Liver (tissue), 8 donors: ENCODE measurements at regions not wholly inside any gene's neighbourhood (a gene's known extent, or its start where the extent isn't known, plus 50 kb on each side); places are given as distances from the start of the nearest gene placed in this dataset.
A peak's percentile ranks its signal among the peaks of the same experiment; 100 is the strongest.

Experiments
- DNase-seq: peaks from one replicate; pipeline ENCODE4 v3.0.0-alpha.2; 2017; ENCODE audit warnings: low spot score
- H3K27ac ChIP-seq, 2 donors: one replicate each; pipeline ENCODE4 v1.7.0; 2013; ENCODE audit warnings: inconsistent platforms in 2 of 2, low read length in 2 of 2, control low read depth in 1 of 2, low read depth in 1 of 2, mild to moderate bottlenecking in 1 of 2
- H3K27me3 ChIP-seq, 4 donors: one replicate each; pipeline versions ENCODE4 v1.6.1 to v1.7.0; 2013; ENCODE audit warnings: low read length in 3 of 4, inconsistent platforms in 1 of 4, mild to moderate bottlenecking in 1 of 4, moderate library complexity in 1 of 4; ENCODE audit not compliant: control insufficient read depth in 4 of 4, insufficient read depth in 4 of 4
- H3K36me3 ChIP-seq, 4 donors: one replicate each; pipeline versions ENCODE4 v1.6.1 to v1.7.0; 2013; ENCODE audit warnings: low read length in 3 of 4, mild to moderate bottlenecking in 3 of 4, low read depth in 1 of 4, moderate library complexity in 1 of 4; ENCODE audit not compliant: control insufficient read depth in 4 of 4, insufficient read depth in 3 of 4
- H3K4me1 ChIP-seq, 4 donors: one replicate each; pipeline versions ENCODE4 v1.6.1 to v1.7.0; 2013; ENCODE audit warnings: low read length in 3 of 4, mild to moderate bottlenecking in 3 of 4, moderate library complexity in 1 of 4; ENCODE audit not compliant: control insufficient read depth in 4 of 4, insufficient read depth in 4 of 4
- H3K4me3 ChIP-seq, 3 donors: one replicate each; pipeline versions ENCODE4 v1.6.1 to v1.7.0; 2013; ENCODE audit warnings: low read length in 3 of 3, control low read depth in 1 of 3, low read depth in 1 of 3, mild to moderate bottlenecking in 1 of 3
- H3K9ac ChIP-seq, 2 donors: one replicate each; pipeline ENCODE4 v1.7.0; 2013; ENCODE audit warnings: low read length in 2 of 2, mild to moderate bottlenecking in 2 of 2, moderate library complexity in 2 of 2, control low read depth in 1 of 2, low read depth in 1 of 2
- H3K9me3 ChIP-seq, 4 donors: one replicate each; pipeline versions ENCODE4 v1.6.1 to v1.7.0; 2013; ENCODE audit warnings: low read length in 3 of 4; ENCODE audit not compliant: control insufficient read depth in 4 of 4
- EGR1 ChIP-seq, 2 donors: IDR thresholded peaks; 2 replicates each; pipeline ENCODE4 v1.6.1; 2016 to 2018; ENCODE audit warnings: antibody characterized with exemption in 2 of 2, low read depth in 2 of 2
- FOXA1 ChIP-seq: IDR thresholded peaks from 2 replicates; pipeline ENCODE4 v1.6.1; 2016; ENCODE audit warnings: antibody characterized with exemption
- FOXA2 ChIP-seq: IDR thresholded peaks from 2 replicates; pipeline ENCODE4 v1.6.1; 2016; ENCODE audit warnings: antibody characterized with exemption
- GABPA ChIP-seq, 2 donors: IDR thresholded peaks in 1 of 2; conservative IDR thresholded peaks in 1 of 2; 2 replicates each; pipeline ENCODE4 v1.6.1; 2016; ENCODE audit warnings: antibody characterized with exemption in 2 of 2, mild to moderate bottlenecking in 1 of 2, moderate library complexity in 1 of 2
- HNF4A ChIP-seq, 2 donors: conservative IDR thresholded peaks; 2 replicates each; pipeline ENCODE4 v1.6.1; 2016; ENCODE audit warnings: antibody characterized with exemption in 2 of 2, mild to moderate bottlenecking in 2 of 2
- HNF4G ChIP-seq: IDR thresholded peaks from 2 replicates; pipeline ENCODE4 v1.6.1; 2016; ENCODE audit warnings: antibody characterized with exemption
- JUND ChIP-seq, 2 donors: IDR thresholded peaks; 2 replicates each; pipeline ENCODE4 v1.6.1; 2016; ENCODE audit warnings: antibody characterized with exemption in 2 of 2
- NR2F2 ChIP-seq: IDR thresholded peaks from 2 replicates; pipeline ENCODE4 v1.6.1; 2016; ENCODE audit warnings: antibody characterized with exemption
- RAD21 ChIP-seq, 2 donors: IDR thresholded peaks; 2 replicates each; pipeline ENCODE4 v1.6.1; 2016; ENCODE audit warnings: antibody characterized with exemption in 2 of 2, mild to moderate bottlenecking in 2 of 2
- REST ChIP-seq: IDR thresholded peaks from 2 replicates; pipeline ENCODE4 v1.6.1; 2016; ENCODE audit warnings: antibody characterized with exemption, mild to moderate bottlenecking
- RXRA ChIP-seq, 2 donors: IDR thresholded peaks; 2 replicates each; pipeline ENCODE4 v1.6.1; 2017 to 2018; ENCODE audit warnings: antibody characterized with exemption in 2 of 2, mild to moderate bottlenecking in 1 of 2
- SP1 ChIP-seq: IDR thresholded peaks from 2 replicates; pipeline ENCODE4 v1.6.1; 2018; ENCODE audit warnings: antibody characterized with exemption, mild to moderate bottlenecking
- TAF1 ChIP-seq: conservative IDR thresholded peaks from 2 replicates; pipeline ENCODE4 v1.6.1; 2016; ENCODE audit warnings: antibody characterized with exemption, mild to moderate bottlenecking
- YY1 ChIP-seq: IDR thresholded peaks from 2 replicates; pipeline ENCODE4 v1.6.1; 2016; ENCODE audit warnings: antibody characterized with exemption, mild to moderate bottlenecking
- ZBTB33 ChIP-seq: IDR thresholded peaks from 2 replicates; pipeline ENCODE4 v1.6.1; 2016; ENCODE audit warnings: antibody characterized with exemption
- WGBS: extraction: QIAGEN DNeasy Blood & Tissue Kit; methylation state at CpG from one replicate; pipeline ENCODE4 v1.1.7; 2013; 5-methylcytosine and 5-hydroxymethylcytosine counted together
- TF ChIP-seq, protein P1 (sequence below): fragments of 150-350 bp; IDR thresholded peaks from 2 replicates; pipeline ENCODE4 v1.5.1; 2017; ENCODE audit warnings: improper control_type of control experiment, low read depth, low read length; ENCODE audit not compliant: missing input control
- TF ChIP-seq, protein P2 (sequence below): IDR thresholded peaks from 2 replicates; pipeline ENCODE4 v1.6.1; 2016; ENCODE audit warnings: antibody characterized with exemption
- TF ChIP-seq, protein P3 (sequence below): IDR thresholded peaks from 2 replicates; pipeline ENCODE4 v1.6.1; 2016; ENCODE audit warnings: antibody characterized with exemption
- donor health status: healthy.
- donor health status: healthy.
- donor health status: healthy.
- donor health status: healthy.
- donor health status: healthy.

GRCh38 chr18:43563780-43564179 is 286.5 kb upstream of the SYT4 start:
- WGBS: 16% methylated on average over 3 of the region's 3 CpGs
- DNase-seq: no peak

More at GRCh38 chr18:43563780-43564179, 286.5 kb upstream of the SYT4 start:
- no peak overlapping the region for H3K9ac ChIP-seq
- H3K36me3 ChIP-seq: no peaks in the 10 kb centered on the region
- no peaks in the 10 kb centered on the region for H3K9me3 ChIP-seq
- peaks cover 0 to under 1% (median 0%) of the 10 kb centered on the region in 4 donors for H3K27me3 ChIP-seq
- H3K27ac ChIP-seq: no peak overlapping the region
- TF ChIP-seq, protein P1, sequence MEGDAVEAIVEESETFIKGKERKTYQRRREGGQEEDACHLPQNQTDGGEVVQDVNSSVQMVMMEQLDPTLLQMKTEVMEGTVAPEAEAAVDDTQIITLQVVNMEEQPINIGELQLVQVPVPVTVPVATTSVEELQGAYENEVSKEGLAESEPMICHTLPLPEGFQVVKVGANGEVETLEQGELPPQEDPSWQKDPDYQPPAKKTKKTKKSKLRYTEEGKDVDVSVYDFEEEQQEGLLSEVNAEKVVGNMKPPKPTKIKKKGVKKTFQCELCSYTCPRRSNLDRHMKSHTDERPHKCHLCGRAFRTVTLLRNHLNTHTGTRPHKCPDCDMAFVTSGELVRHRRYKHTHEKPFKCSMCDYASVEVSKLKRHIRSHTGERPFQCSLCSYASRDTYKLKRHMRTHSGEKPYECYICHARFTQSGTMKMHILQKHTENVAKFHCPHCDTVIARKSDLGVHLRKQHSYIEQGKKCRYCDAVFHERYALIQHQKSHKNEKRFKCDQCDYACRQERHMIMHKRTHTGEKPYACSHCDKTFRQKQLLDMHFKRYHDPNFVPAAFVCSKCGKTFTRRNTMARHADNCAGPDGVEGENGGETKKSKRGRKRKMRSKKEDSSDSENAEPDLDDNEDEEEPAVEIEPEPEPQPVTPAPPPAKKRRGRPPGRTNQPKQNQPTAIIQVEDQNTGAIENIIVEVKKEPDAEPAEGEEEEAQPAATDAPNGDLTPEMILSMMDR: peak; percentile 57
- TF ChIP-seq REST: no peak
- TF ChIP-seq YY1: peak; percentile 13
- TF ChIP-seq GABPA (IDR thresholded peaks at IDR 0.05 in 1 of 2, conservative IDR thresholded peaks at IDR 0.05 in 1 of 2): no peak
- TF ChIP-seq HNF4G: no peak
- TF ChIP-seq EGR1 (IDR thresholded peaks at IDR 0.05; ENCODE audit: low read depth in 2 of 2): no peak
- TF ChIP-seq, protein P2, sequence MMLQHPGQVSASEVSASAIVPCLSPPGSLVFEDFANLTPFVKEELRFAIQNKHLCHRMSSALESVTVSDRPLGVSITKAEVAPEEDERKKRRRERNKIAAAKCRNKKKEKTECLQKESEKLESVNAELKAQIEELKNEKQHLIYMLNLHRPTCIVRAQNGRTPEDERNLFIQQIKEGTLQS: no peak
- TF ChIP-seq FOXA1: no peak
- TF ChIP-seq FOXA2: no peak
- no peak for TF ChIP-seq HNF4A (conservative IDR thresholded peaks at IDR 0.05)
- TF ChIP-seq ZBTB33: no peak
- no peak for TF ChIP-seq NR2F2
- TF ChIP-seq RXRA (IDR thresholded peaks at IDR 0.05): no peak
- TF ChIP-seq, protein P3, sequence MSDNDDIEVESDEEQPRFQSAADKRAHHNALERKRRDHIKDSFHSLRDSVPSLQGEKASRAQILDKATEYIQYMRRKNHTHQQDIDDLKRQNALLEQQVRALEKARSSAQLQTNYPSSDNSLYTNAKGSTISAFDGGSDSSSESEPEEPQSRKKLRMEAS: no peak
- TF ChIP-seq JUND (IDR thresholded peaks at IDR 0.05): no peak
- TF ChIP-seq TAF1: no peak
- no peak for TF ChIP-seq SP1
- TF ChIP-seq RAD21 (IDR thresholded peaks at IDR 0.05): peak; percentile 87
- no peak overlapping the region for H3K4me3 ChIP-seq
- peaks cover 0 to 3% (median 0%) of the 10 kb centered on the region in 4 donors for H3K4me1 ChIP-seq
